K562 (cell line): ENCODE measurements at regions not wholly inside any gene's neighbourhood (a gene's known extent, or its start where the extent isn't known, plus 50 kb on each side); places are given as distances from the start of the nearest gene placed in this dataset.
"Not testable (repeated sequence)": the region's sequence is repeated elsewhere in the genome, so short reads cannot be mapped to it uniquely, and the experiment has no call there.

ENCODE experiments used
- ATAC-seq: fragments of 200-7000 bp; cut with Tn5 transposase; 3 replicates; pipeline ENCODE4 v1.9.1; 2020; ENCODE audit warnings: moderate library complexity
- BruUV-seq: library from RNA; stranded (reverse); fragments of 400-500 nt; replicated peaks from 2 replicates; lab custom pipeline; 2021; lab: Mats Ljungman, UMichigan
- CTCF ChIA-PET: fragments of 300-600 bp; formaldehyde crosslinking; extraction: SDS; loops from one replicate; lab custom pipeline; 2021; ENCODE audit warnings: low intra/inter-chr PET ratio; lab: Yijun Ruan, JAX
- POLR2A ChIA-PET: fragments of 300-600, 350-650 bp; sonication (Branson Sonifier 250); formaldehyde crosslinking; extraction: SDS; loops from one replicate; lab custom pipeline; 2021; ENCODE audit warnings: antibody characterized with exemption, inconsistent platforms; lab: Yijun Ruan, JAX
- DNase-seq, 4 experiments: peaks; one replicate each; pipeline versions ENCODE4 v3.0.0 to v3.0.0-alpha.2; 2011 to 2018; ENCODE audit warnings: low spot score in 3 of 4, mixed read lengths in 3 of 4; ENCODE audit errors: extremely low read depth in 1 of 4
- FAIRE-seq: peaks from 2 replicates; lab custom pipeline; 2011; peaks lifted over from hg19 to GRCh38; lab: Jason Lieb, UNC
- H2AFZ ChIP-seq: 2 replicates; pipeline ENCODE4 v1.6.0; 2011; ENCODE audit warnings: low read depth, low read length, control low read depth, inconsistent platforms
- H3K27ac ChIP-seq: fragments of 200-600 bp; 3 replicates; pipeline ENCODE4 v1.8.0; 2011; ENCODE audit warnings: low read depth, mild to moderate bottlenecking, control low read depth, inconsistent platforms, low read length, moderate library complexity, mixed read lengths; ENCODE audit errors: extremely low read depth
- H3K27me3 ChIP-seq, 2 experiments: fragments of 300-600 bp in 1 of 2; 2 replicates in 1 of 2; 3 replicates in 1 of 2; pipeline versions ENCODE4 v1.6.0 to v1.8.0; 2011; ENCODE audit warnings: inconsistent platforms in 2 of 2, low read length in 2 of 2, mild to moderate bottlenecking in 1 of 2, mixed read lengths in 1 of 2, moderate library complexity in 1 of 2; ENCODE audit not compliant: control insufficient read depth in 2 of 2, insufficient read depth in 2 of 2
- H3K36me3 ChIP-seq: fragments of 300-600 bp; 3 replicates; pipeline ENCODE4 v1.8.0; 2011; ENCODE audit warnings: mild to moderate bottlenecking, low read length, inconsistent platforms; ENCODE audit not compliant: control insufficient read depth, insufficient read depth
- H3K4me1 ChIP-seq, 2 experiments: fragments of 200-600 bp in 1 of 2; replicated peaks in 1 of 2; 2 replicates in 1 of 2; 3 replicates in 1 of 2; pipeline versions ENCODE4 v1.5.1 to v1.8.0; 2011; ENCODE audit warnings: inconsistent platforms in 2 of 2, low read length in 2 of 2, mild to moderate bottlenecking in 1 of 2, mixed read lengths in 1 of 2, moderate library complexity in 1 of 2; ENCODE audit not compliant: control insufficient read depth in 2 of 2, insufficient read depth in 2 of 2
- H3K4me2 ChIP-seq: 2 replicates; pipeline ENCODE4 v1.6.1; 2011; ENCODE audit warnings: low read length, control low read depth, inconsistent platforms, mixed read lengths; ENCODE audit not compliant: insufficient read depth
- H3K4me3 ChIP-seq: fragments of 200-600 bp; sonication (generic), shearing (Covaris generic); 2 replicates; pipeline ENCODE4 v1.5.1; 2016; ENCODE audit warnings: control low read depth, inconsistent platforms
- H3K79me2 ChIP-seq: fragments of 200-600 bp; 3 replicates; pipeline ENCODE4 v1.8.0; 2011; ENCODE audit warnings: low read length, inconsistent platforms; ENCODE audit not compliant: control insufficient read depth, insufficient read depth
- H3K9ac ChIP-seq, 2 experiments: 2 replicates each; pipeline versions ENCODE4 v1.6.0 to v1.6.1; 2011; ENCODE audit warnings: low read depth in 2 of 2, low read length in 2 of 2, control low read depth in 1 of 2, inconsistent platforms in 1 of 2, mild to moderate bottlenecking in 1 of 2, mixed read lengths in 1 of 2; ENCODE audit not compliant: insufficient read depth in 1 of 2
- H3K9me1 ChIP-seq: one replicate; pipeline ENCODE4 v1.6.0; 2011; ENCODE audit warnings: inconsistent platforms, mild to moderate bottlenecking, low read length, moderate library complexity; ENCODE audit not compliant: control insufficient read depth, insufficient read depth
- H3K9me3 ChIP-seq: replicated peaks from 2 replicates; pipeline ENCODE4 v1.5.1; 2011; ENCODE audit warnings: low read depth, low read length, inconsistent platforms; ENCODE audit not compliant: control insufficient read depth, insufficient read depth
- H4K20me1 ChIP-seq: replicated peaks from 2 replicates; pipeline ENCODE4 v1.6.1; 2011; ENCODE audit warnings: low read length, inconsistent platforms, mixed read lengths; ENCODE audit not compliant: control insufficient read depth, insufficient read depth
- in situ Hi-C: fragments of 300-500 bp; cut with MboI; formaldehyde crosslinking; loops from 4 replicates; pipeline ENCODE4 v1.15.0; 2018; ENCODE audit warnings: inconsistent platforms, mixed read lengths
- intact Hi-C: fragments of 100-400 bp; cut with micrococcal nuclease; formaldehyde crosslinking; loops from 2 replicates; pipeline ENCODE4 v1.14.2; 2022
- TF ChIP-seq, protein P1 (sequence below): fragments of 250-450 bp; sonication (Bioruptor Pico); IDR thresholded peaks from 2 replicates; pipeline ENCODE4 v1.5.0; 2022; ENCODE audit warnings: mild to moderate bottlenecking
- TF ChIP-seq, protein P2 (sequence below): fragments of 250-450 bp; sonication (Bioruptor Pico); IDR thresholded peaks from 2 replicates; pipeline ENCODE4 v1.5.1; 2021; ENCODE audit warnings: mild to moderate bottlenecking
- TF ChIP-seq, protein P3 (sequence below), 2 experiments: fragments of 450-650 bp; IDR thresholded peaks; 2 replicates each; pipeline ENCODE4 v1.6.1; 2018; ENCODE audit warnings: mild to moderate bottlenecking in 2 of 2, low read depth in 1 of 2; ENCODE audit not compliant: partially characterized antibody in 2 of 2

DNA sequence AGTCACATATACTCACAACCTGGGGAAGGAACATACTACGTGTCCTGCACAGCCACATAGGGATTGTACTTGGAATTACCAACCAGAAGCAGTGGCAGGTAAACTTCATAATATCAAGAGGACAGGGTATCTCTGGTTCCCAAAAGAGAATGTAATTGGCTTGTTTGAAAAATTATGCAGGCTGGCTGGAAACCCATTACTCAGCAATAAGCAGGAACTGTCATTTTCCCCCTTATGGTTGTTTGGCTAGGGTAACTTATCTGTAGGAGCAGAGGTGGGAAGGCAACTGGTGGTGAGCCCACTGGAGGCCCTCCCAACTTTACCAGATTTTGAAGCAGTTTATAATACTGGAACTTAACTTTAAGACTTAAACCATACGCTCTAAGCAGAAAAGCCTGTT lies 924.1 kb downstream of the LRRIQ3 start (continued):
- TF ChIP-seq, protein P1, sequence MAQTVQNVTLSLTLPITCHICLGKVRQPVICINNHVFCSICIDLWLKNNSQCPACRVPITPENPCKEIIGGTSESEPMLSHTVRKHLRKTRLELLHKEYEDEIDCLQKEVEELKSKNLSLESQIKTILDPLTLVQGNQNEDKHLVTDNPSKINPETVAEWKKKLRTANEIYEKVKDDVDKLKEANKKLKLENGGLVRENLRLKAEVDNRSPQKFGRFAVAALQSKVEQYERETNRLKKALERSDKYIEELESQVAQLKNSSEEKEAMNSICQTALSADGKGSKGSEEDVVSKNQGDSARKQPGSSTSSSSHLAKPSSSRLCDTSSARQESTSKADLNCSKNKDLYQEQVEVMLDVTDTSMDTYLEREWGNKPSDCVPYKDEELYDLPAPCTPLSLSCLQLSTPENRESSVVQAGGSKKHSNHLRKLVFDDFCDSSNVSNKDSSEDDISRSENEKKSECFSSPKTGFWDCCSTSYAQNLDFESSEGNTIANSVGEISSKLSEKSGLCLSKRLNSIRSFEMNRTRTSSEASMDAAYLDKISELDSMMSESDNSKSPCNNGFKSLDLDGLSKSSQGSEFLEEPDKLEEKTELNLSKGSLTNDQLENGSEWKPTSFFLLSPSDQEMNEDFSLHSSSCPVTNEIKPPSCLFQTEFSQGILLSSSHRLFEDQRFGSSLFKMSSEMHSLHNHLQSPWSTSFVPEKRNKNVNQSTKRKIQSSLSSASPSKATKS (CRISPR knock-in tag), result no peak
- TF ChIP-seq, protein P2, sequence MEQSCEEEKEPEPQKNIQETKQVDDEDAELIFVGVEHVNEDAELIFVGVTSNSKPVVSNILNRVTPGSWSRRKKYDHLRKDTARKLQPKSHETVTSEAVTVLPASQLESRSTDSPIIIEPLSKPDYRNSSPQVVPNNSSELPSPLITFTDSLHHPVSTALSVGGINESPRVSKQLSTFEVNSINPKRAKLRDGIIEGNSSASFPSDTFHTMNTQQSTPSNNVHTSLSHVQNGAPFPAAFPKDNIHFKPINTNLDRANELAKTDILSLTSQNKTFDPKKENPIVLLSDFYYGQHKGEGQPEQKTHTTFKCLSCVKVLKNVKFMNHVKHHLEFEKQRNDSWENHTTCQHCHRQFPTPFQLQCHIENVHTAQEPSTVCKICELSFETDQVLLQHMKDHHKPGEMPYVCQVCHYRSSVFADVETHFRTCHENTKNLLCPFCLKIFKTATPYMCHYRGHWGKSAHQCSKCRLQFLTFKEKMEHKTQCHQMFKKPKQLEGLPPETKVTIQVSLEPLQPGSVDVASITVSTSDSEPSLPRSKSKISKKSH, result no peak

DNA sequence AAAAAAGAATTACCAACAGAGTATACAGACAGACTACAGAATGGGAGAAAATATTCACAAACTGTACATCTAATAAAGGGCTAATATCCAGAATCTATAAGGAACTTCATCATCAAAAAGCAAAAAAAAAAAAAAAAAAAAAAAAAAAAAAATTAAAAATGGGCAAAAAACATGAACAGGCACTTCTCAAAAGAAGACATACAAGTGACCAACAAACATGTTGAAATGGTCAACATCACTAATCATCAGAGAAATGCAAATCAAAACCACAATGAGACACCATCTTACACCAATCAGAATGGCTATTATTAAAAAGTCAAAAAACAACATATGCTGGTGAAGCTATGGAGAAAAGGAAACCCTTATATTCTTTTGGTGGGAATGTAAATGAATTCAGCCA lies 952.8 kb downstream of the LRRIQ3 start:
- H3K27me3 ChIP-seq, intact Hi-C loops, DNase-seq, POLR2A ChIA-PET, H4K20me1 ChIP-seq, FAIRE-seq, H3K4me1 ChIP-seq, in situ Hi-C loops, H3K36me3 ChIP-seq, CTCF ChIA-PET, H3K79me2 ChIP-seq, H2AFZ ChIP-seq, ATAC-seq, H3K9me3 ChIP-seq, H3K27ac ChIP-seq, H3K9ac ChIP-seq, H3K9me1 ChIP-seq, H3K4me2 ChIP-seq, BruUV-seq, H3K4me3 ChIP-seq: not testable (repeated sequence)
- TF ChIP-seq, protein P3, sequence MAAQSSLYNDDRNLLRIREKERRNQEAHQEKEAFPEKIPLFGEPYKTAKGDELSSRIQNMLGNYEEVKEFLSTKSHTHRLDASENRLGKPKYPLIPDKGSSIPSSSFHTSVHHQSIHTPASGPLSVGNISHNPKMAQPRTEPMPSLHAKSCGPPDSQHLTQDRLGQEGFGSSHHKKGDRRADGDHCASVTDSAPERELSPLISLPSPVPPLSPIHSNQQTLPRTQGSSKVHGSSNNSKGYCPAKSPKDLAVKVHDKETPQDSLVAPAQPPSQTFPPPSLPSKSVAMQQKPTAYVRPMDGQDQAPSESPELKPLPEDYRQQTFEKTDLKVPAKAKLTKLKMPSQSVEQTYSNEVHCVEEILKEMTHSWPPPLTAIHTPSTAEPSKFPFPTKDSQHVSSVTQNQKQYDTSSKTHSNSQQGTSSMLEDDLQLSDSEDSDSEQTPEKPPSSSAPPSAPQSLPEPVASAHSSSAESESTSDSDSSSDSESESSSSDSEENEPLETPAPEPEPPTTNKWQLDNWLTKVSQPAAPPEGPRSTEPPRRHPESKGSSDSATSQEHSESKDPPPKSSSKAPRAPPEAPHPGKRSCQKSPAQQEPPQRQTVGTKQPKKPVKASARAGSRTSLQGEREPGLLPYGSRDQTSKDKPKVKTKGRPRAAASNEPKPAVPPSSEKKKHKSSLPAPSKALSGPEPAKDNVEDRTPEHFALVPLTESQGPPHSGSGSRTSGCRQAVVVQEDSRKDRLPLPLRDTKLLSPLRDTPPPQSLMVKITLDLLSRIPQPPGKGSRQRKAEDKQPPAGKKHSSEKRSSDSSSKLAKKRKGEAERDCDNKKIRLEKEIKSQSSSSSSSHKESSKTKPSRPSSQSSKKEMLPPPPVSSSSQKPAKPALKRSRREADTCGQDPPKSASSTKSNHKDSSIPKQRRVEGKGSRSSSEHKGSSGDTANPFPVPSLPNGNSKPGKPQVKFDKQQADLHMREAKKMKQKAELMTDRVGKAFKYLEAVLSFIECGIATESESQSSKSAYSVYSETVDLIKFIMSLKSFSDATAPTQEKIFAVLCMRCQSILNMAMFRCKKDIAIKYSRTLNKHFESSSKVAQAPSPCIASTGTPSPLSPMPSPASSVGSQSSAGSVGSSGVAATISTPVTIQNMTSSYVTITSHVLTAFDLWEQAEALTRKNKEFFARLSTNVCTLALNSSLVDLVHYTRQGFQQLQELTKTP (IDR thresholded peaks at IDR 0.05; ENCODE audit: low read depth in 1 of 2, partially characterized antibody in 2 of 2), result peak in 1 of 2 experiments; percentile 98
